HS-27A (cell line): ENCODE measurements at regions not wholly inside any gene's neighbourhood (a gene's known extent, or its start where the extent isn't known, plus 50 kb on each side); places are given as distances from the start of the nearest gene placed in this dataset.
"Not testable (repeated sequence)": the region's sequence is repeated elsewhere in the genome, so short reads cannot be mapped to it uniquely, and the experiment has no call there.

ENCODE experiments used
- DNase-seq: peaks from one replicate; pipeline ENCODE4 v3.0.0-alpha.2; 2012; ENCODE audit warnings: low read depth, missing footprints

DNA sequence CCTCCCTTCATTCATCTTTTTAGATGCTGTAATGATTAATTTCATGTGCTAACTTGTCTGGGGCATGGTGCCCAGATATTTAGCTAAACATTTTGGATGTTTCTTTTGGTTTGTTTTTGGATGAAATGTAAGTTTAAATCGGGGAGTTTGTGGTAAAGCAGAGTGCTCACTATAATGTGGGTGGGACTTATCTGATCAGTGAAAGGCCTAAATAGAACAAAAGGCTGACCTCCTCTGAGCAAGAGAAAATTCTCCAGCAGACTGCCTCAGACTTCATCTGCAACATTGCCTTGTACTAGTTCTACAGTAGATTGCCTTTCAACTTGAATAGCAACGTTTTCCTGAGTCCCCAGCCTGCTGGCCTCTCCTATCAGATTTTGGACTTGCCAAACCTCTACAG is 183.6 kb downstream of the S1PR1 start:
- no peak for DNase-seq

DNA sequence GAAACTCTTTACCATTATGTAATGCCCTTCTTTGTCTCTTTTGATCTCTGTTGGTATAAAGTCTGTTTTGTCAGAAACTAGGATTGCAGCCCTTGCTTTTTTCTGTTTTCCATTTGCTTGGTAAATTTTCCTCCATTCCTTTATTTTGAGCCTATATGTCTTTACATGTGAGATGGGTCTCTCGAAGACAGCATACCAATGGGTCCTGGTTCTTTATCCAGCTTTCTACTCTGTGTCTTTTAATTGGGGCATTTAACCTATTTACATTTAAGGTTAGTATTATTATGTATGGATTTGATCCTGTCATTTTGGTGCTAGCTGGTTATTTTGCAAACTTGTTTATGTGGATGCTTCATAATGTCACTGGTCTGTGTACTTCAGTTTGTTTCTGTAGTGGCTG is 191.3 kb downstream of the S1PR1 start:
- DNase-seq = not testable (repeated sequence)

DNA sequence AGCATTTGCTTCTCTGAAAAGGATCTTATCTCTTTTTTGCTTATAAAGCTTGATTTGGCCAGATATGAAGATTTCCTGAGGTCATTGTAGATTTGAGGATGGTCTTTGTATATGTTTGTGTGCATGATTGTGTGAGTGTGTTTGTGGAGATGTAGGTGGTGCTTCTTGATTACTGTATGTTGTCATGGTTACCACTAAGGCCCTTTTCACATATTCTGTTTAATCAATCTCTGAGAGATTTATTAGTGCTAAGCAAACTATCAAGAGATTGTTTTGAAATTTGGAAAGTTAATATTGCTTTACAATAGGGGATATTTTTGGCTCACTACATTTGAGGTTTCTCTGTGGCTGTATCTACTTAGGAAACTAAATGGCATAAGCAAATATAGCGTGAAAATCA is 191.7 kb downstream of the S1PR1 start:
- no peak for DNase-seq

DNA sequence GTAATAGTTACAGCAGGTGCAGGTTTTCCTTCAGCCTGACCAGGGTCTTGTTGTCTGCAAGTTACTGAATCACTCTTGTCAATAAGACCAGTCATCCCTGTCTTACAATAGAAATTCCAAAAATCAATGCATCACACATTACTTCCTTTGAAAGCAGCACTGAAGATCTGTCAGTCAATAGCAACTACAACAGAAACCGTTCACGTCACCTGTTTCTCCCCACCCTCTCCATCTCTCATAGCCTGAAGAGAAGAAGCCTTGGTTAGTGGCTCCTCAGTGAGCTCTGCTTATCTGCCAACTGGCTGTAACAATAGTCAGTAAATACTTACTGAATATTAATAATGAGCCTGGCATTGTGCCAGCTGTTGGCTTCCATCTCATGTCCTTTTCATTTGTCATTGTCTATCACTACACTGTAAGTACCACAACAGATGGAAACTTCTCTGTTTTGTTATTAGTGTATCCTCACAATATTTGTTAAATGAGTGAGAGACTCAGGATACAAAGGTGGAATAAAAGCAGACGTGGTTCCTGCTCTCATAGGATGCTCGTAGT is 195.2 kb downstream of the S1PR1 start:
- no peak for DNase-seq

DNA sequence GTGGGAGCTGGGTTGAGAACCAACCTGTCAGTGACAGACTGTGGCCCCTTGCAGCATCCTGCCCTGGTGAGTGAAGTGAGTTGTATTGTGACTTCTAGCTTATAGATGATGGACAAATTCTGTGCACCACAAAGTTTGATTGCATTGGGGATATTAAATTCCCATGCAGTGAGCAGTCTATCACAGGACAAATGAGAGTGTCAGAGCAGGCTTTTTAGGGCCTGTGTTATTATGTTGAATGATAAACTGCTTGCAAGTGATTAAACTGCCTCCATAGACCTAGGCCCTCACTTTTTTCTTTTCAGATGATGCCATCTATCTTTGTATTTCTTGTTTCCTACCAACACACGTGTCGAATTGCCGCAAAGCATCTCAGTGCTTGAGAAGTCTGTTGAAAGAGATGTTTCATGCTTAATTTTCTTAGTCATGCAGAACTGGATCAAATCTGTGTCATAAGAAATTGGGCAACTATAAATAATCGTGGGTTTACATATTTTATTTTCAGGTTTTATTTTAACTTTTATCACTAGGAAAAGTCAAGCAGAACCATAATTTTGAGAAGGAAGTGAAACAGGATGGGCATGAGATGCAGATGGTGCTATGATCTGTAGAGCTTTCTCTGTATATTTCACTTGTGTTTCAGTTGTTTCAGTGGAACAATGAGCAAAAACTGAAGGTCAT is 199.2 kb downstream of the S1PR1 start:
- no peak for DNase-seq

DNA sequence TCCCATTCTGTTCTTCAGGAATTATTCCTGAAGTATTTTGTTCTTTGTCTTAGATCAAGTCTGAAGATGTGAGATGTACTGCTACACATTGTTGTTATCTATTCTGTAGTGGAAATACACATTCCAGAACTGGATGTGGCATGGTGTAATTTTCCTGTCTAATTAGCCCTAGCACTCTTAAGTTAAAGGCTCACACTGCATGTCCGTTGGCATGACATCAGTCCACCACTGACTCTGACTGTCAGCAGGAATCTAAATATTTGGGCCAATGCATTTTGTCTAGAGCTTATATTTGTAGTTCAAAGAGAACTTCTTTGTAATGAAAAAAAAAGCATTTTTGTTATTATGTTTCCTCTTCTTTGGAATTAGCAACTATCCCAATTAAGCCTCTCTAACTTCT is 201.0 kb downstream of the S1PR1 start:
- DNase-seq = no peak

DNA sequence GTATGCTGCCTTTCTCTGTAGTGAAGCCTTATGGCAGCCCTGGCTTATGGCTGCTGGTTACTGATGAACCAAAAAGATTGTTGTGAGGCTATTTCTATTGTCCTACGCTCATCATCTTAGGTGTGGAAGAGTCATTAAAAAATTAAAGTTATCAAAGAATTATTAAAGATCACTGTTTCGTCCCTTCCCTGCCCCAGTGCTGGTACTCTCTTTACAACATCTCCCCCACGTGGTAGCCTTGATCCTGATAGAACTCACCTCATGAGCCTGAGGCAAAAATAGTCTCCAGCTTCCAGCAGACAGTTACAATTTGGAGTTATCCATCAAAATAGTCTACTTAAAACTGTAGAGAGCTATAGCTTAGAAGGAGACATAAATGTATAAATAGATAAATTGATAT is 201.5 kb downstream of the S1PR1 start:
- no peak for DNase-seq

DNA sequence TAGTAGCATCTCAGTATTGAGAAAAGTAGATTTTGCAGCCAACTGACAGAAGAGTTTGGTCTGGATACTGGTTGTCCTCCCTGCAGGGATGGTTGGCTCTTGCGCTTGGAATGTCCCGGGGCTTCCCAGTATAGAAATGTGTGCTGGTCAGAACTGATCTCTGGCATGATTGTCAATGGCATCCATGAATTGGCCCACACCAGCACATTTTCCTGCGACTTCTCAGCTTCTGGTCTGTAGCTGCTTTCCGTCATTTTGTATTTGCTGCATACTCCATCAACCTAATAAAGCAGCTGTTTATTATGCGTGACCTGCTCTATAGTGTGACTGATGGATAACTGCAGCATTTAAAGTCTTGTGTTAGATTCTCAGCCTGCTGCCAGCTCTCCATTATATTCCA is 203.7 kb downstream of the S1PR1 start:
- no peak for DNase-seq

DNA sequence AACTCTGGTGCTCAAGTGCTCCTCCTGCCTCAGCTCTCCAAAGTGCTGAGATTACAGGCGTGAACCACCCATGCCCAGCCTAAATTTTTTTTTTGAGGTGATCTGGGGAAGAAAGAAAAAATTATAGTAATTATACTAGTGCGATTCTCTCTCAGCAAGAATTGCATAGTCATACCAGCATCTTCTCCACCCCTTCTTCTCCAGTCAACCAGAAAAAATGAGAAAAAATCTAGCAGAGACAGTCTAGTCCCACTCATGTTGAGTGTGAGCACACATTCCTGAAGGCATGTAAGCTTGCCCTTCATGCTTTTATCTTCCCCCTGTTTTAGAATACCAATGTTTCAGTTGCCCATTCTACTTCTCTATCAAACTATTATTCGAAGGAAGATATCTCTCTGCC is 207.6 kb downstream of the S1PR1 start:
- no peak for DNase-seq

DNA sequence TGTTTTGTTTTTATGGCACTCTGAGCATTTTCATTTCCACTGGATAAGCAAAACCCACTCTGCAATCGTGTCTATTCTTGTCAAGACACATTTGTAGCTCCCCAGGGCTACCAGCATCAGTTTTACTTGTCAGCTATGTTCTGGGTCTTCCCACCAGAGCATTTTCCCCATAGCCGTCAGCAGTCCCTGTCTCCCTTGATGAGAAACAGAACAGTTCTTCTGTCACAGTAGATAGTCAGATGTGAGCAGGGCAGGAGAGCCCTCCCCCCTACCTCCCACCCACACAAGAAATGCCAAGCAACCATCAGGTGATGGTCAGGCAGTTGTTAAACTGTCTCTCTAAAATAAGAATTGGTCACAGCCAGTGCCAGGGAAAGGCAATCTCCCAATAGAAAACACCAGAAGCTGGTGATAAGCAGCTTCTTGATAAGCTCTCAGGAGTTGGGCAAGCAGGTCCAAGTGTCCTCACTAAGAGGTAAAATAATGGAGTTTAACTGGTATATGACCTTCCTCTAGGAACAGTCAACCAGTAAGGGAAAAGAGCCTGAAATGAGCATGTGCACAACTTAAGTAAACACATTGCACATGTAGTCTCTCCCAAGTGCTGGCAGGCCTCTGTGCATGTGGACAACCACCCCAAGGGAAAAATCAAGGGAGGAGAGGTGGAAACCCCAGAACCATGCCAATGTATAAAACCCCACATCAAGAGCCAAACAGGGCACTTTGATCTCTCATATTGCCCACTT is 208.2 kb downstream of the S1PR1 start:
- no peak for DNase-seq

DNA sequence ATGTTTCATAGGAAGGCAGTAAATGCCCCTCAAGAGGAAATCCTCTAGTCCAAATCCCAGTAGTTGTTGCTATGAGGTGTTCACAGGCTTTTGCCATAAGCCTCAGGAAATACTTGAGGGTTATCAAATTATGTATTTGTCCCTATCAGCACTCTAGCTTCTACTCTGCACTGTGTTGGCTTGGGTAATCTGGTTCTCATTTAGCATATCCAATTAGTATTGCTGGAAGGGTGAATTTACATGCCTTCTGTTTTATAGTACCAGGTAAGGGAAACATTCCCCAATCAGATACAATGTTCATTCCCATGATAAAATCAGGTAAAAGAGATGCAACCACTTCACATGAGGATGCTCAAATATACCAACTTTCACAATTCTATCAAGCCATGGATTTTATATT is 211.2 kb downstream of the S1PR1 start:
- DNase-seq = no peak

DNA sequence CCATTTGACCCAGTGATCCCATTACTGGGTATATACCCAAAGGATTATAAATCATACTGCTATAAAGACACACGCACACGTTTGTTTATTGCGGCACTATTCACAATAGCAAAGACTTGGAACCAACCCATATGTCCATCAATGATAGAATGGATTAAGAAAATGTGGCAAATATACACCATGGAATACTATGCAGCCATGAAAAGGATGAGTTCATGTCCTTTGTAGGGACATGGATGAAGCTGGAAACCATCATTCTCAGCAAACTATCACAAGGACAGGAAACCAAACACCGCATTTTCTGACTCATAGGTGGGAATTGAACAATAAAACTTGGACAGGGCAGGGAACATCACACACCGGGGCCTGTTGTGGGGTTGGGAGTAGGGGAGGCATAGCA is 213.9 kb downstream of the S1PR1 start:
- DNase-seq = not testable (repeated sequence)

DNA sequence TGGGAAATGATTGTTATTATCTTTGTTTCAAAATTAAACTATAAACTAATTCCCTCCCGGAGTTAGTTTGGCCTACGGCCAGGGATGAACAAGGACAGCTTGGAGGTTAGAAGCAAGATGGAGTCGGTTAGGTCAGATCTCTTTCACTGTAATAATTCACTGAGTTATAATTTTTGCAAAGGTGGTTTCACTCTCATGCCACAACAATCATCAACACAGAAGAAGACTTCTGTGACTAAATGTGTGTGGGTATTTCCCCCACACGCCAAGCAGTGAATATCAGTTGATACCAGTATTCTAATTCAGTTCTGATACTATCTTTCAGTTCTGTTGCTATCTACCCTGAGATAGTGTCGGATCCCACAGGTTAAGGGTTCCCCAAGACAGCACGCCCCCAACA is 215.1 kb downstream of the S1PR1 start:
- DNase-seq = no peak

DNA sequence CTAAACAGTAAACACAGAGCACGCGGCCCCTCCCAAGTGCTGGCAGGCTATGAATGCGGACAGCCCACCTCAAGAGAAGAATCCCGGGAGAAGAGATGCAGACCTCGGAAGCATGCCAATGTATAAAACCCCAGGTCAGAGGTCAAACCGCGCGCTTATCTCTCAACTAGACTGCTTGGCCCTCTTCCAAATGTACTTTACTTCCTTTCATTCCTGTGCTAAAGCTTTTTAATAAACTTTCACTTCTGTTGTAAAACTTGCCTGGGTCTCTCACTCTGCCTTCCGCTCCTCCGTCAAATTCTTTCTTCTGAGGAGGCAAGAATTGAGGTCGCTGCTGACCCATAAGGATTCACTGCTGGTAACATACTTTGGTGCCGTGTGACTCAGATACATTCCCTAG is 216.0 kb downstream of the S1PR1 start:
- no peak for DNase-seq

DNA sequence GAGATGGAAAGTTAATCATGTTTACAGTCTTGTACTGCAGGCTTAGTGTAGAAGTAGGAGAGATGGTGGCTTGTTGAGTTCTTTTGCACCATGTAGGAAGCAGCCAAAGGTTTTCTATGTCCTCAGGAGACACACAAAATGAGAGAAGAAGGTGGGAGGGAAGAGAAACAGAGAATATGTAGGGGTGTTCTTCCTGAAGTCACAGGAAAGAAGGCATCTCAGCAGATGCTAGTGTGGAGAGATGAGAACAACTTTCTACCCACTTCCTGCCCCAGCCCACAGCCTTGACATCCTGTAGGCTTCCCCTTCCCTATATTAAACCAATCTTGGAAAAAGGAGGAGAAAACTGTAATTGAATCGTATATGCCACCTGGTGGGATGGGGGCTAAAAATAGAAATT is 217.0 kb downstream of the S1PR1 start:
- no peak for DNase-seq

DNA sequence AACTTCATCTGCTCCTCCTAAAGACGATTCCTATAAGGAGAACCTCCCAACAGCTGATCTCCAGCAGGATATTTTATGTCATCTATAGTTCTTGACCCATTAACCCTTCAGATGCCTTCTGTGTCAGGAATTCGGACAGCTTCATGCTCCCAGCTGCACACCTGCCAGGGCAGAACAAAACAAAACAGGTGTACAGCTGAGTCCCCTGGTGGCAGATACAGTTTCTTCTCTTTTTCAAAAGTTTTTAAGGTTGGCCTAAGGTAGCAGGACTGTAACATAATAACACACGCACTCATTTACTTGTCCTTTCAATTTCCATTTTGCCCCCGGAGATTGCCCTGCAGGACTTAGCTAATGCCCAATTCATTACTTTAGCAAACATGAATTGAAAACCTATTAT is 218.3 kb downstream of the S1PR1 start:
- DNase-seq = no peak

DNA sequence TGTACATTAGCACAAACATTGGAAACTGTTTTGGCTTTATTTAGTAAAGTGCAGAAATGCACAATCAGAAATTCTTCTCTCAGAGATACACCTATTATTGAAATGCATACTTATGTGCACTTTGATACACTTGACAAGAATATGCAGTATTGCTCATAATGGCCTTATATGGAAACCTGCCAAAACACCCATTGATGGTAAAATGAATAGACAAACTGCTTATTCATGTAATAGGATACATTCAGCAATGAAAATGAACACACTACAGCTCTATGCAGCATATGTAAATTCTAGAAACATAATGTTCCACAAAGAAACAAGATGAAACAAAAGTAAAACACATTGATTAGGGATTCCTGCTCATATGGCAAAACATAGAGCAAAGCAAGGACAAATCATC is 223.9 kb downstream of the S1PR1 start:
- DNase-seq = no peak

DNA sequence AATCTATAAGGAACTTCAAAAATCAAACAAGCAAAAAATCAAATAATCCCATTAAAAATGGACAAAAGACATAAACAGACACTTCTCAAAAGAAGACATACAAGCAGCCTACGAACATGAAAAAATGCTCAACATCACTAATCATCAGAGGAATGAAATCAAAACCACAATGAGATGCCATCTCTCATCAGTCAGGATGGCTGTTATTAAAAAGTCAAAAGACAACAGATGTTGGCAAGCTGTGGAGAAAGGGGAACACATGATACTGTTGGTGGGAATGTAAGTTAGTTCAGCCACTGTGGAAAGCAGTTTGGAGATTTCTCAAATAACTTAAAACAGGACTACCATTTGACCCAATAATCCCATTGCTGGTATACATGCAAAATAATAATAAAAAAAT is 226.4 kb downstream of the S1PR1 start:
- no peak for DNase-seq

DNA sequence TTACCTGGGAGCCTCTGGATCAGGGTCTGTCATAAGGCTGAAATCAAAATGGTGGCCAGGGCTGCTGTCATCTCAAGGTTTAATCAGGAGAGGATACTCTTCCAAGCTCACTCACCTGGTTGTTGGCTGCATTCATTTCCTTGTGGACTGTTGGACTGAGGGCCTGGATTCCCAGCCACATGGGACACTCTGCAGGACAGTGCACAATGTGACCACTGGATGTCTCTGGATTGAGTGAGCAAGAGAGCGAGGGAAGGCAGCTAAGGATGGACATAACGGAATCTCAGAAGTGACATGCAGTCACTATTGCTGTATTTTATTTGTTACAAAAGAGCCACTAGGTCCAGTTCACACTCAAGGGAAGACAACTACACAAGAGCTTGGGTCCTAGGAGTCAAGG is 229.1 kb downstream of the S1PR1 start:
- DNase-seq = no peak

DNA sequence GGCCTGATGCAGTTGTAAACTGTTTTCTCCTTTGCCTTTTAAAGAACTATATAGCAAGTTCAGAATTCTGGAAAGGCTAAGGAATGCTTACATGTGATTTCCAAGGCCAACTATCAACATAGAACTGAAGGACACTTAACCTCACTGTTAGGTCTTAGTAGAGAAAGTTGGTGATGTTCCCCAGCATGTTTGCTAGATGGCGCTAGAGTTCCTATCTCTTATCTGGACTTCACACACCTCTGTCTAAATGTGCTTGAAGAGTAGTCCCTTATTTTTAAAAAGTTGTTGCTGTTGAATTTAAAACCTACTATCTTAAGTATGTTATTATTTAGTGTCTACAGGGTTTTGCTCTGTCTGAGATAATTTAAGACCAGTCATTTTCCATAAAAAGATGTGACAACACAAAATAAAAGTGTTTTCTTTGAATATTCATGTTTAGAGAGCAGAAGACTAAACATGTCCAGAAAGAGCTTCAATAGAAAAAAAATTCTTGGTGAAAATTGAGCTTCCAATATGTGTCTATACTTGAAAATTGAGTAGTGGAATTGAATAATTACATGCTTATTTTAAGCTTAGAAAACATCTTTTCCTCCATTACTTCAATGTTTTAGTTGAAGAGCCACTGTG is 237.3 kb downstream of the S1PR1 start:
- DNase-seq = no peak

DNA sequence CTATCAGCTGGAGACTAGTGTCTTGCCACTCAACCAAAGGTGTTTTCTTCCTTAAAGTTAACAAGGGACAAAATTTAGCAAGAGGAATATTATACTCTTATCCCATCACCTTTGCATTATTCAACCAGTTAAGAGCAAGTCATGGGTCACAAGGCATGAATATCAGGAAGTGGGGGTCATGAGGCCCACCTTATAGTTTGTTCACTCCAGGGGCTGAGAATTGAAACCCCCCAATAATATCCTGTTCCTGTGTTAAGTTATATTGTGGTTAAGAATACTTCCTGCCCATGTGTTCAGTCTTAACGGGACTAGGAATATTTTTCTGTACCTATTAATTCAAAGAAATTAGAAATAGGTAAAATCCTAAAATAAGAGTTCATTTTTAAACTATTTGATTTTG is 239.7 kb downstream of the S1PR1 start:
- no peak for DNase-seq

DNA sequence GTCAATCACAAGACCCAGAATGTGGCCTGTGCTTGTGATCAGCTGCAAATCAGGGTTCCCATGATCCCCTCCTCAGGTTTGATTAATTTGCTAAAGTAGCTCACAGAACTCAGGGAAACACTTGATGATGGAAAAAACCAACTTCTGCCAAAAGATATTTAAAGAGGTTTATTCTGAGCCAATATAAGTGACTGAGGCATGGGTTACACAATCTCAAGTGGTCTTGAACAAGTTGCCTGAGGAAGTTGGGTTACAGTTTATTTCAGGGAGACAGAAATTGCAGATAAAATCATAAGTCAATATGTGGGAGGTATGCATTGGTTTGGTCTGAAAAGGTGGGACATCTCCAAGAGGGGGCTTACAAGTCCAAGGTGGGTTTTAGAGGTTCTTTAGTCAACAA is 243.1 kb downstream of the S1PR1 start:
- no peak for DNase-seq

DNA sequence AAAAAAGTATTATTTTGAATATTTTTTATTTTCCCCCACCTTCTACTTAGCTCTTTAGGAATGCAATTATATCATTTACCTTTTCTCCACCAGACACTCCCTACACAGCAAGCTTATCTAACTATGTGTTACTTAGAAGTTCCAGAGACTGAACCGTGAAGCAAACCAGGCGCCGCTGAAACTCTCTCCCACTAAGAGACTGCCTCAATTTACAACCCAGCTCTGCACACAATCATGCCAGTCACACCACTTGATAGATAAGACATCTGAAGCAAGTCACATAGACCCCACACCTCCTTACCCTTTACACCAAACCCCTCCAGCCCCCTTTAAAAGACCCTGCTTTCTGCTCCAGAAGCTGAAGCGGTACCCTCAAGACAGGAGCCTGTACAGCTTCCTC is 245.5 kb downstream of the S1PR1 start:
- DNase-seq = no peak
